Cardiac muscle cell (in vitro differentiated cells and primary cell): ENCODE measurements at regions not wholly inside any gene's neighbourhood (a gene's known extent, or its start where the extent isn't known, plus 50 kb on each side); places are given as distances from the start of the nearest gene placed in this dataset.
"Not testable (repeated sequence)": the region's sequence is repeated elsewhere in the genome, so short reads cannot be mapped to it uniquely, and the experiment has no call there.

Source experiments
- DNase-seq, 2 donors: peaks; one replicate each; pipeline versions ENCODE4 v3.0.0 to v3.0.0-alpha.2; 2010 to 2017; ENCODE audit warnings: low read depth in 1 of 2, low spot score in 1 of 2
- H3K27ac ChIP-seq: fragments of 200-600 bp; sonication (generic); 2 replicates; pipeline ENCODE4 v1.5.1; 2016
- H3K27me3 ChIP-seq: fragments of 200-600 bp; sonication (generic); 2 replicates; pipeline ENCODE4 v1.6.0; 2016; ENCODE audit warnings: control low read depth
- H3K36me3 ChIP-seq: fragments of 200-600 bp; sonication (generic); 2 replicates; pipeline ENCODE4 v1.5.1; 2016; ENCODE audit warnings: control low read depth
- H3K4me1 ChIP-seq: fragments of 200-600 bp; sonication (generic); 2 replicates; pipeline ENCODE4 v1.8.1; 2017; ENCODE audit warnings: low read depth, mild to moderate bottlenecking, mixed run types
- H3K4me3 ChIP-seq: fragments of 200-600 bp; sonication (generic); 2 replicates; pipeline ENCODE4 v1.5.1; 2016; ENCODE audit warnings: mild to moderate bottlenecking
- H3K9me3 ChIP-seq: fragments of 200-600 bp; sonication (generic); 2 replicates; pipeline ENCODE4 v1.5.1; 2017; ENCODE audit warnings: low read depth, mild to moderate bottlenecking, control low read depth
- TF ChIP-seq, protein P1 (sequence below): IDR thresholded peaks from 2 replicates; pipeline ENCODE4 v1.5.1; 2012; ENCODE audit warnings: low read depth, mild to moderate bottlenecking, low read length

DNA sequence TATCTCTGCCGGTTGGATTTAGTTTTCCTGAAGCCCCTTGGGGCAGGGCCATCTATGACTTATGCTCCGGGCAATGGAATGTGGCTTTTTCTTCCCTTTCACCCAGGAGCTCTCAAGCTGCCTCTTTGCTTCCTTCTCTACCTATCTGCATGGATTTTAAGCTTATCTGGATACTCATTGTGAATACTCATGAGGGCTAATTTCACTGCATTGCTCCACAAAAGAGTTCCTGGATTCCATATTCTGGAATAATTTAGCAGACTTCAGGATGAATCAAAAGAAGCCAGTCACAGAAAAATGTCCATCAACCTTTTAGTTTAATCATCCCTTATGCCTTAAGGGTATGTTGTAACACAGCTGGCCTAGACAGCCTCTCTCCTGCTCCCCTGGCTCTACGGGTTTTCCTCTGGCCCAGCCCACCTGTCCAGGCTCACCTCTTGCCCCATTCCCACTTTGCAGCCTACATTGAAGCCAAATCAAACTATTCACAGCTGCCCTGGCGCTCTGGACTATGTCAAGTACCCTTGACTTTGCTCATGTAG lies 122.8 kb upstream of the RMDN2 start:
- H3K9me3 ChIP-seq = no peaks in the 10 kb centered on the region
- peaks cover 5% of the 10 kb centered on the region for H3K4me1 ChIP-seq
- no peaks in the 10 kb centered on the region for H3K36me3 ChIP-seq
- H3K4me3 ChIP-seq = no peak overlapping the region
- peak in 1 of 2 donors; percentile 23 for DNase-seq
- H3K27ac ChIP-seq = no peak overlapping the region
- H3K27me3 ChIP-seq = no peaks in the 10 kb centered on the region
- TF ChIP-seq, protein P1, sequence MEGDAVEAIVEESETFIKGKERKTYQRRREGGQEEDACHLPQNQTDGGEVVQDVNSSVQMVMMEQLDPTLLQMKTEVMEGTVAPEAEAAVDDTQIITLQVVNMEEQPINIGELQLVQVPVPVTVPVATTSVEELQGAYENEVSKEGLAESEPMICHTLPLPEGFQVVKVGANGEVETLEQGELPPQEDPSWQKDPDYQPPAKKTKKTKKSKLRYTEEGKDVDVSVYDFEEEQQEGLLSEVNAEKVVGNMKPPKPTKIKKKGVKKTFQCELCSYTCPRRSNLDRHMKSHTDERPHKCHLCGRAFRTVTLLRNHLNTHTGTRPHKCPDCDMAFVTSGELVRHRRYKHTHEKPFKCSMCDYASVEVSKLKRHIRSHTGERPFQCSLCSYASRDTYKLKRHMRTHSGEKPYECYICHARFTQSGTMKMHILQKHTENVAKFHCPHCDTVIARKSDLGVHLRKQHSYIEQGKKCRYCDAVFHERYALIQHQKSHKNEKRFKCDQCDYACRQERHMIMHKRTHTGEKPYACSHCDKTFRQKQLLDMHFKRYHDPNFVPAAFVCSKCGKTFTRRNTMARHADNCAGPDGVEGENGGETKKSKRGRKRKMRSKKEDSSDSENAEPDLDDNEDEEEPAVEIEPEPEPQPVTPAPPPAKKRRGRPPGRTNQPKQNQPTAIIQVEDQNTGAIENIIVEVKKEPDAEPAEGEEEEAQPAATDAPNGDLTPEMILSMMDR = no peak

DNA sequence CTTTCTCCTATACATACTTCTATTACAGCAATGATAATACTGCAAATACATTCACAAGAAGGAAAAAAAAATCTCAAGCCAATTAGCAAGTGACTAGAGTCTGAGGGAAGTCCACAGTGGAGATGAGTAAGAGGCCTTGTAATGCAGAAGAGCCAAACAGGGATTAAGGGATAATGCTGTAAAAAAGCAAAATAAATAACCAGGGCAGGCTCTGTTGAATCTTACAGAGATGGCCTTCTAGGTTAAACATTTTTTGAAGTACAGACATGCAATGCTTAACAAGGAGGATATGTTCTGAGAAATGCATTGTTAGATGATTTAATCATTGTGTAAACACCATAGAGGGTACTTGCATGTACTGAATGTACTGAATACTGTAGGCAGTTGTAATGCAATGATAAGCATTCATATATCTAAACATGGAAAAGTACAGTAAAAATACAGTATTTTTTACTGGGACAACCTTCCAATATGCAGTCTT lies 122.1 kb upstream of the RMDN2 start:
- TF ChIP-seq, protein P1 = no peak
- Histone ChIP-seq H3K4me3 (no peak overlapping the region), H3K4me1 (peaks cover 5% of the 10 kb centered on the region), H3K27ac (no peak overlapping the region), H3K36me3 (no peaks in the 10 kb centered on the region), H3K27me3 (no peaks in the 10 kb centered on the region), H3K9me3 (no peaks in the 10 kb centered on the region)
- peak in 1 of 2 donors; percentile 40 for DNase-seq

DNA sequence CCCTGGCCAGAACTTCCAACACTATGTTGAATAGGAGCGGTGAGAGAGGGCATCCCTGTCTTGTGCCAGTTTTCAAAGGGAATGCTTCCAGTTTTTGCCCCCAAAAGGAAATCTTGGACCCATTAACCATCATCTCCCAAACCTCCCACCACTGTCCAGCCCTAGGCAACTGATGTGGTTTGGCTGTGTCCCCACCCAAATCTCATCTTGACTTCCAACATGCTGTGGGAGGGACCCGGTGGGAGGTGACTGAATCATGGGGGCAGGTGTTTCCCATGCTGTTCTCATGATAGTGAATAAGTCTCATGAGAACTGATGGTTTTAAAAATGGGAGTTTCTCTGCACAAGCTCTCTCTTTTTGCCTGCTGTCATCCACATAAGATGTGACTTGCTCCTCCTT lies 119.1 kb upstream of the RMDN2 start:
- not testable (repeated sequence) for H3K27me3 ChIP-seq, H3K36me3 ChIP-seq, H3K4me3 ChIP-seq, H3K27ac ChIP-seq, DNase-seq, H3K9me3 ChIP-seq
- H3K4me1 ChIP-seq = peaks cover 17% of the 10 kb centered on the region

DNA sequence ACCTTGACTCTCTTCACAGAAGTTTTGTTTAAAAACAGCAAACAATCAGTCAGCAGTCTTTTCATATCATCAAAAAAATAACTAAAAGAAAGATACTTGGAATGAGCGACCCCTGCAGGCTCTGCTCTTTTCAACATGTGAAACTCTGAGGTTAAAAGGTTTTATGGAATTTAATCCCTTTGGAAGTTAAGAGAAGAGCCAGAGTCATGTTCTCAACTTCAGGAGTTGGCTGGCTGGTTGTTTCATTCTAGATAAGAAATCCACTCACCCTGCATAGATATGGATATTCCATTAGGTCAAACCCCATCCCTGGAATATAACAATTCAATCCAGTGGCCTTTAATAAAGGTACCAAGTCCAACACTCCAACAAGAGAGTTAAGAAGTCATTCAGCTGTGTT lies 115.6 kb upstream of the RMDN2 start:
- DNase-seq = peak; percentile 46 to 72
- Histone ChIP-seq H3K4me1 (peaks cover 12% of the 10 kb centered on the region), H3K36me3 (no peaks in the 10 kb centered on the region), H3K27ac (peak overlapping the region; percentile 28), H3K27me3 (no peaks in the 10 kb centered on the region), H3K9me3 (no peaks in the 10 kb centered on the region), H3K4me3 (no peak overlapping the region)
- TF ChIP-seq, protein P1 = peak; percentile 70

DNA sequence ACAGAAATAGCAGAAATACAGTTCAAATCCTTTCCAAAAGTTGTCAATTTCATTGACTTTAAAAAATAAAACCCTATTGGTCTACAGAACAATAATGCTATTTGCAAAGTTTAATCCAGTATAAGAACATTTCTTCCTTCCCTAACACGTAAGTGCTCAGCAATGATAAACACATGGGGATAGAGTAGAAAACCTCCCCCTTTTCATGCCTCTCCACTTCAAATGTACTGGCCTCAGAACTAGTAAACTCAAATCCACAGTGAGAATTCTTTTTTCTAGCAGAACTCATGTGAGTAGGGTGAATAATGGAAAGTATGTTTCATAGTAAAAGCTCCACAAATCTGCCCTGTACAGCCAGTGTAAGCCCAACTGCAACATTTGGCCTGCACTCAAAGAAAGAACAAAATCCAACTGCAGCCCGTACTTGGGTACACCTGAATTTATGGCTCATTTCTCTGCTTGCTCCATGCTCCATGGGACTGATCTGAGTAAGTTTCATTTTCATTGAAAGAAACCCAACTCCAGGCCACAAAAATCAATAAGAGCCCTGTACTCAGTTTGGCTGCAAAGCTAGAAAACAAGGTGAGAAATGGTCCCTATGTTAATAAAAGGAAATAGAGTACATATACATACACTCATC lies 115.0 kb upstream of the RMDN2 start:
- TF ChIP-seq, protein P1 = no peak

DNA sequence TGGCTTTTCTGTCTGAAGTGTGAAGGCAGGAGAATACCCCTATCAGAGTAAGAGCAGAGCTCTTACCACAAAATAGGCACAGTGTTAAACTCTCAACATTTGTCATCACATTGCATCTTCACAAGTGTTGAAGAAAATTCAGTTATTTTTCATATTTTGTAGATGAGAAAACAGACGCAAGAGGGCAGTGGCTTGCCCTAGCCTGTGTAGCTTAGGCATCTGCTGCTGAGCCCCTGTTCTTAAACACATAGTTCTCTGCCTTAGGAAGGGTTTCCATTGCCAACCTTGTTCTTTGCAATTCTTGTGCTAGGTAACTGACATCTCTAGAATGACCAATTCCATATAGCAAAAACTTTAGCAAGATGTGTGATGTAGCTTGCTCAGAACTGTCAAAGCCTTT lies 112.7 kb upstream of the RMDN2 start:
- no peaks in the 10 kb centered on the region for H3K36me3 ChIP-seq
- H3K4me1 ChIP-seq = peaks cover 12% of the 10 kb centered on the region
- H3K9me3 ChIP-seq = no peaks in the 10 kb centered on the region
- no peak overlapping the region for H3K27ac ChIP-seq
- no peaks in the 10 kb centered on the region for H3K27me3 ChIP-seq
- TF ChIP-seq, protein P1 = peak; percentile 22
- peak in 1 of 2 donors; percentile 42 for DNase-seq
- H3K4me3 ChIP-seq = no peak overlapping the region

More for the DNA sequence above, 115.0 kb upstream of the RMDN2 start:
- Histone ChIP-seq H3K27me3 (no peaks in the 10 kb centered on the region), H3K9me3 (no peaks in the 10 kb centered on the region), H3K27ac (peak overlapping the region; percentile 28), H3K4me1 (peaks cover 12% of the 10 kb centered on the region), H3K4me3 (no peak overlapping the region), H3K36me3 (no peaks in the 10 kb centered on the region)
- DNase-seq = no peak
